Nephron (organoid): ENCODE measurements at regions not wholly inside any gene's neighbourhood (a gene's known extent, or its start where the extent isn't known, plus 50 kb on each side); places are given as distances from the start of the nearest gene placed in this dataset.
"Not testable (repeated sequence)": the region's sequence is repeated elsewhere in the genome, so short reads cannot be mapped to it uniquely, and the experiment has no call there.

Experiments used
- H3K27ac Mint-ChIP-seq, 3 experiments: 2 replicates each; pipeline ENCODE4 v1.8.0; 2020; ENCODE audit warnings: mixed read lengths in 3 of 3, mild to moderate bottlenecking in 2 of 3, moderate library complexity in 1 of 3
- H3K27me3 Mint-ChIP-seq: 2 replicates; pipeline ENCODE4 v1.8.0; 2021; ENCODE audit warnings: low read depth, mild to moderate bottlenecking, moderate library complexity, mixed read lengths
- H3K36me3 Mint-ChIP-seq: 2 replicates; pipeline ENCODE4 v1.8.0; 2020; ENCODE audit warnings: low read depth, mixed read lengths
- H3K4me1 Mint-ChIP-seq: 2 replicates; pipeline ENCODE4 v1.8.0; 2020; ENCODE audit warnings: mixed read lengths
- H3K4me3 Mint-ChIP-seq, 3 experiments: 2 replicates each; pipeline ENCODE4 v1.8.0; 2020; ENCODE audit warnings: mild to moderate bottlenecking in 3 of 3, mixed read lengths in 3 of 3, moderate library complexity in 2 of 3
- H3K9me3 Mint-ChIP-seq: 2 replicates; pipeline ENCODE4 v1.8.0; 2020; ENCODE audit warnings: mixed read lengths
- TF ChIP-seq, protein P1 (sequence below), 3 experiments: fragments of 200-600 bp; sonication (generic); IDR thresholded peaks; one replicate each; pipeline ENCODE4 v1.5.0; 2021; ENCODE audit warnings: antibody characterized with exemption in 3 of 3; ENCODE audit not compliant: unreplicated experiment in 3 of 3

DNA sequence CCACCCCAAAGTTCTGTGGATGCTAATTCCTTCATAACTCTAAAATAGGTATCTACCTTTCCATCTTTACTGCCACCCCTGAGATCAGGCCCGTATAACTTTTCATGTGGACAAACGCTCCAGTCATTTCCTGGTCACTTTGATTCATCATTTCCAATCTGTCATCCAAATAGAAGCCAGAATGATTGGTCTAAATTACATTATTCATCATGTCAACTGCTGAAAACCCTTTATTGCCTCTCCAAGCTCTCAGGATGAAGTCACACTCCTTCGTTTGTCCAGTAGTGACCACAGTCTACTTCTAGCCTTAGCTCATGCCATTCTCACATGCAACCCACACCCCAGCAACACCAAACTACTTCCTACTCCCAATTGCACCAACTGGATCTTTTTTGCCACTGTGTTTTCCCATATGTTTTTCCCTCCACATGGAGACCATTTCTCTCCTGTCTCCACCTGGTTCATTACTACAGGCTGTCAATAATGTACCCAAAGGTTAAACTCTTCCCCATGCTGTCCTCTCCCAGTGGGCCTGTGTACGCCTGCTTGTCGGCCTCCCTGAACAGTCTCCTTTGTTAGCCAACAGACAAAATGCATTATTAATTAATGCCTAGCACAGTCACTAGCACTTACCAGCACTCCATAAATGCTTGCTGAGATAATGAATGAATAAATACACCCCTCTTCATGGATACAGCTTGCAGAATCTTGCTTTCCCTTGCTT is 382.6 kb upstream of the NOCT start:
- TF ChIP-seq, protein P1, sequence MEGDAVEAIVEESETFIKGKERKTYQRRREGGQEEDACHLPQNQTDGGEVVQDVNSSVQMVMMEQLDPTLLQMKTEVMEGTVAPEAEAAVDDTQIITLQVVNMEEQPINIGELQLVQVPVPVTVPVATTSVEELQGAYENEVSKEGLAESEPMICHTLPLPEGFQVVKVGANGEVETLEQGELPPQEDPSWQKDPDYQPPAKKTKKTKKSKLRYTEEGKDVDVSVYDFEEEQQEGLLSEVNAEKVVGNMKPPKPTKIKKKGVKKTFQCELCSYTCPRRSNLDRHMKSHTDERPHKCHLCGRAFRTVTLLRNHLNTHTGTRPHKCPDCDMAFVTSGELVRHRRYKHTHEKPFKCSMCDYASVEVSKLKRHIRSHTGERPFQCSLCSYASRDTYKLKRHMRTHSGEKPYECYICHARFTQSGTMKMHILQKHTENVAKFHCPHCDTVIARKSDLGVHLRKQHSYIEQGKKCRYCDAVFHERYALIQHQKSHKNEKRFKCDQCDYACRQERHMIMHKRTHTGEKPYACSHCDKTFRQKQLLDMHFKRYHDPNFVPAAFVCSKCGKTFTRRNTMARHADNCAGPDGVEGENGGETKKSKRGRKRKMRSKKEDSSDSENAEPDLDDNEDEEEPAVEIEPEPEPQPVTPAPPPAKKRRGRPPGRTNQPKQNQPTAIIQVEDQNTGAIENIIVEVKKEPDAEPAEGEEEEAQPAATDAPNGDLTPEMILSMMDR (IDR thresholded peaks at IDR 0.05; ENCODE audit: unreplicated experiment in 3 of 3) = no peak
- H3K9me3 Mint-ChIP-seq = no peaks in the 10 kb centered on the region
- H3K4me1 Mint-ChIP-seq = peaks cover 6% of the 10 kb centered on the region
- no peak overlapping the region for H3K4me3 Mint-ChIP-seq
- H3K27me3 Mint-ChIP-seq = no peaks in the 10 kb centered on the region
- no peak overlapping the region for H3K27ac Mint-ChIP-seq
- no peaks in the 10 kb centered on the region for H3K36me3 Mint-ChIP-seq

DNA sequence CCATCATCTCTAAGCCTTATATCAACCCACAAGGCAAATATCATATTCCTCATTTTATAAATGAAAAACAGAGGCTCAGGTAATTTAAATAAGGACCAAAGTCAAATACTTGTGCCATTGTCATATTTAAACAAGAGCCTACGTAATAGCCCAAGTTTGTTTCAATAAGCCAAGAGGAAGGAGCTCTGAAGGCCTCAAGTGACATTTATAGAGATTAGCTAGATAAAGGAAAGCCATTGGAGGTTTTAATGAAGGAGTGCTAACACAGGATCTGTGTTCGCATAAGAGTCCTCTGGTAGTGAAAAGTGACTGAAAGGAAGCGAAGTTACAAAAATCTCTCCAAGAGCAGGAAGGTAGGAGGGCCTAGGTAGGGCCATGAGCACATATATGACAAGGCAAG is 384.9 kb upstream of the NOCT start:
- TF ChIP-seq, protein P1 (IDR thresholded peaks at IDR 0.05; ENCODE audit: unreplicated experiment in 3 of 3) = no peak
- no peaks in the 10 kb centered on the region for H3K9me3 Mint-ChIP-seq
- H3K4me3 Mint-ChIP-seq = no peak overlapping the region
- no peaks in the 10 kb centered on the region for H3K27me3 Mint-ChIP-seq
- H3K27ac Mint-ChIP-seq = no peak overlapping the region
- H3K4me1 Mint-ChIP-seq = peaks cover under 1% of the 10 kb centered on the region
- H3K36me3 Mint-ChIP-seq = no peaks in the 10 kb centered on the region

DNA sequence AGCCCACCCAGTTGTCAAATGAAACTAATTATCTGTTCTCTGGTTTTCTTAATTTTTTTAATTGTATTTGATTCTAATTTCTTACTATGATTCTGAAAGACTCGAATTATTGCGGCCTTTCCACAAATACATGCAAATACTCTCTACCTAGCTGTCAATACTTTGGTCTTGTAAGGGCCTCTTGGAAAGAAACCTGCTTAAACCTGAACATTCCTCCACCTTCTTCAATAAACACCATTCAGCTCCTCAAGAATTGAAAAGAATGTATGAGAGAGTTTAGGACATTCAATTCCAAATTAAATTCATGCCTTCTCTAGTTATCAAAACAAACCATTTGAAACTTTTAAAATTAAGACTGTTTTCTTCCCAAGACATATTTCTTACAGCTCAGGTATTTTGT is 385.9 kb upstream of the NOCT start:
- Mint-ChIP-seq H3K9me3 (no peaks in the 10 kb centered on the region), H3K27me3 (no peaks in the 10 kb centered on the region), H3K27ac (no peak overlapping the region), H3K36me3 (no peaks in the 10 kb centered on the region), H3K4me3 (no peak overlapping the region), H3K4me1 (no peaks in the 10 kb centered on the region)
- TF ChIP-seq, protein P1 (IDR thresholded peaks at IDR 0.05; ENCODE audit: unreplicated experiment in 3 of 3) = no peak

DNA sequence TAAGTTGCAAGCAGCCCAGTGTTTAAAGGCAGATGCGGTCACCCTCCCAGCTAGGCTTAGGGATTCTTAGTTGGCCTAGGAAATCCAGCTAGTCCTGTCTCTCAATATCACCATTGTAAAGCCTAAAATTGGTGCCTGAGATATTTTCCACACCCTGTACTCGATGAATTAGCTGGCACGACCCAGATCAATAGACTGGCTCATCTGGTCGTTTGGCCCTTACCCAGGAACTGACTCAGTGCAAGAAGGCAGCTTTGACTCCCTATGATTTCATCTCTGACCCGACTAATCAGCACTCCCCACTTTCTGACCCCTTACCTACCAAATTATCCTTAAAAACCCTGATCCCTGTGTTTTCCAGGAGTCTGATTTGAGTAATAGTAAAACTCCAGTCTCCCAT is 384.9 kb upstream of the SLC7A11 start:
- Mint-ChIP-seq H3K36me3 (no peaks in the 10 kb centered on the region), H3K9me3 (peaks cover 10% of the 10 kb centered on the region), H3K4me3 (no peak overlapping the region), H3K27ac (no peak overlapping the region), H3K4me1 (no peaks in the 10 kb centered on the region), H3K27me3 (no peaks in the 10 kb centered on the region)
- TF ChIP-seq, protein P1 (IDR thresholded peaks at IDR 0.05; ENCODE audit: unreplicated experiment in 3 of 3) = no peak

DNA sequence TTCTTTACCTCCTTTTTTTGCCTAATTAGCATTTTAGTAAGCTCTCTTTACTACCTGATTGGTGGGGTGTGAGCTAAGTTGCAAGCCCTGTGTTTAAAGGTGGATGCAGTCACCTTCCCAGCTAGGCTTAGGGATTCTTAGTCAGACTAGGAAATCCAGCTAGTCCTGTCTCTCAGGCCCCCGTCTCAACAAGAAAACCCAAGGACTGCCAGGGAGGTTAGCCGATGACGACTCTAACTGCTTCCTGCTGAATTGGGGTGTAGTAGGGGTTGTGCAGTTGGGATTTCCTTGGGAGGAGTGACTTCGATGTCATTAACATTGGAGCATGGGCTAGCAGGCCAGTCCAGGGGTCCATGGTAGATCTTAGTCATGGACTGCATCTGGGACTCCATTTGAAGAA is 380.2 kb upstream of the SLC7A11 start:
- not testable (repeated sequence) for H3K27ac Mint-ChIP-seq, H3K4me1 Mint-ChIP-seq, H3K4me3 Mint-ChIP-seq, H3K36me3 Mint-ChIP-seq, H3K27me3 Mint-ChIP-seq
- peaks cover 24% of the 10 kb centered on the region for H3K9me3 Mint-ChIP-seq

DNA sequence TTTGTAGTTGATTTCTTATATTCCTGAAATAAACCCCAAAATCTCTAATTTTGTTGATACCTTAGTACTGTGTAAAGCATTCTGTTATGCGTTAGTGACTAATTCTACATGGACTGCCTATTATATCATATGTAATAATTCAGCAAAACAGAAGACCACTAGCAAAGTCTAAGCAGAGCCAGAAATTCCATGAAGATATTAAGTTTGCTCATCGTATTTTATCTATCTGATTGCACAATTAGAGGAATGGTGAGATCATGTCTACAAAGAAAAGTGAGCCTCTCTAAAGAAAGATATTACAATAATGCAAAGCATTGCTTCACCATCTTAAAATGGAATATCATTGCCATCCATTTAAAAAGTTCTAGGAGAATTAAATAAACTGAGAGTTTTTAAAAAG is 374.6 kb upstream of the SLC7A11 start:
- Mint-ChIP-seq H3K9me3 (peaks cover 19% of the 10 kb centered on the region), H3K4me3 (no peak overlapping the region)

More for the DNA sequence above, 374.6 kb upstream of the SLC7A11 start:
- Mint-ChIP-seq H3K27me3 (no peaks in the 10 kb centered on the region), H3K4me1 (peaks cover 2% of the 10 kb centered on the region), H3K27ac (no peak overlapping the region), H3K36me3 (no peaks in the 10 kb centered on the region)
- TF ChIP-seq, protein P1 (IDR thresholded peaks at IDR 0.05; ENCODE audit: unreplicated experiment in 3 of 3) = no peak
